ENCODE measurements at regions not wholly inside any gene's neighbourhood (a gene's known extent, or its start where the extent isn't known, plus 50 kb on each side); places are given as distances from the start of the nearest gene placed in this dataset.
"Not testable (repeated sequence)": the region's sequence is repeated elsewhere in the genome, so short reads cannot be mapped to it uniquely, and the experiment has no call there.

DNA sequence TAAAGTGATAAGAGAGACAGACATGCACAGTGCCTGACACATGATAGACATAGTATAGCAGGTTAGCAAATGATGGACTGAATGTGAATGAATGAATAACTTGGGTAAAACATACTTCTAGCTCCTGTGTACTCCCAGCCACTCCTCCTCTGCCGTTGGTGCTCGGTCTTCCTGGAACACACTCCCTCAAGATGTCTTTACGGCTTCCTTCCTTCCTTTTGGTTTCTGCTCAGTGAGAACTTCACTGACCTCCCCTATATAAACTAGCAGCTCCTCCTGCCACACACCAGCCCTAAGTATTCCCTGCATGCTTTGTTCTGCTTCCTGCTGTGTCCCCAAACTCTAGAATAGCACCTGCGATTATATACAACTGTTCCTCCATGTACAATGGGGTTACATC is 50.2 kb downstream of the RAD54L2 start:
- DNase-seq (ENCODE audit: low read depth, low spot score) = no peak

DNA sequence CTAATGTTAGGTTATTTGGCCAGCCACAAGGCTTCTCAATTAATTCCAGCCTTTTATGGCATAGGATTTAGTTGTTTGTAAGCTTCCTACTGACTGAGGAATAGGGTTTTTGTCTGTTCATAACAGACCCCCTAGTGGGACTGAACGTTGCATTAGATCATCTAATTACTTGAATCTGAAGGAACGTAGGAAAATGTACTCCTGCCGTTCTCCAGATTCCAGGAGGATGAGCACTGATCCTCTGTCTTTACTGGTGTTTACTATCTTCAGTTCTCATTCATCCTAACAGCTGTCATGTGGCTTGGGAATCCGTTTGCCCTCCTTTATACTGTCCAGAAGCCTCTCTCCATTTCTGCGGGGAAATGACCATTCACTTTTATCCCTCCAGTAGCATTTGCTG is 52.7 kb downstream of the RAD54L2 start:
- DNase-seq (ENCODE audit: low read depth, low spot score) = peak; percentile 12

DNA sequence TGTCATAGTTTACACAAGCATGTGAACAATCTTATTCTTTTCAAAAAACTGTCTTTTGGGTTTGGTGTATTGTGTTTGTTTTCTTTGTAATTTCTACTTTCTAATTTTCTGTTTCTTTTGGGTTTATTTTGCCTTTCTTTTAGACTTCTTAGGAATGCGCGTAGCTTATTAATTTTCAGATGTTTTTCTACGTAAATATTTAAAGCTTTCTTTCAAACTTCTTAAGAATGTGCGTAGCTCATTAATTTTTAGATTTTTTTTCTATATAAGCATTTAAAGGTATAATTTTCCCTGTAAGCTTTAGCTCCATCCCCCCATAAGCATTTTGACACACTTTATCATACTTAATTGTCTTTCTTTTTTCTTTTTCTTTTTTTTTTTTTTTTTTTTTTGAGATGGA is 55.2 kb downstream of the RAD54L2 start:
- DNase-seq (ENCODE audit: low read depth, low spot score) = no peak

DNA sequence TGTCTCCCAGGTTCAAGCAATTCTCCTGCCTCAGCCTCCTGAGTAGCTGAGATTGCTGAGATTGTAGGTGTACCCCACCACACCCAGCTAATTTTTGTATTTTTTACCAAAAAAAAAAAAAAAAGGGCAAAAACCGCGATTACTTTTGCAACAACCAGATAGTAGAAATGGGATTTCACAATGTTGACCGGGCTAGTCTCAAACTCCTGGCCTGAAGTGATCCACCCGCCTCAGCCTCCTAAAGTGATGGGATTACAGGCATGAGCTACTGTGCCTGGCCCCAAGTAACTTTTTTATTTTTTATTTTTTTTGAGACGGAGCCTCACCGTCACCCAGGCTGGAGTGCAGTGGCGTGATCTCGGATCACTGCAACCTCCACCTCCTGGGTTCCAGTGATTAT is 61.1 kb downstream of the RAD54L2 start:
- not testable (repeated sequence) for DNase-seq (ENCODE audit: low read depth, low spot score)

DNA sequence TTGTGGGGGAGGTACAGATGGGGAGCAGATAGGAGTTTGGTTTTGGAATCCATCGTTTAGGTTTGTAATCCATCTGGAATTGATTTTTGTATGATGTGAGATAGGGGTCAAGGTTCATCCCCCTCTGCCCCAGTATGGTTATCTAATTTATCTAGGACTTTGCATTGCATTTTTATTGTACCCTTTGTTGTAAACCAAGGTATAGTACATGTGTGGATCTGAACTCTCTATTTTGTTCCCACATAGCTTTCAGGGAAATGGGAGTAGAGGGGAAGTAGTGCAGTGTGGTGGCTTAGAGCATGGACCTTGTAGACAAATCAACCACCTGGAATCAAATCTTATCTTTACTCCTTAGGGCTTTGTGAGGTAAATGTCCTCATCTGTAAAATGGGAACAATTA is 65.7 kb downstream of the RAD54L2 start:
- no peak for DNase-seq (ENCODE audit: low read depth, low spot score)

DNA sequence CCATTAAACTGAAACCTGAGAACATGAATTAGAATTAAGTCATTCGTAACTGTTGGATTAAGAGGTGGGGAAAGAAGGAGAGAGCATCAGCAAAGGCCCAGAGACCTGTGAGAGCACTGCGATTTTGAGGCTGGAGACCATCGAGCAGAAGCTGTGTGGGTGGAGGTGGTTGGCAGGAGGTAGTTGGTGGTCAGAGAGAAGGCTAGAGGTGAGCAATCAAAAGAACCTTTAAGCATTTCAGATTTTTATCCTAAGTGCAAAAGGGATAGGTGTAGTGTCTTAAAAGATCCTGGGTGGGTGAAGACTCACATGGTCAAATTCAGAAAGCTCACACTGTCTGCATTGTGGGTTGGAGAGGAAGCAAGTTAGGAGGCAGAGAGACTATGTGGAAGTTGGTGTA is 65.1 kb upstream of the TEX264 start:
- DNase-seq (ENCODE audit: low read depth, low spot score) = no peak

DNA sequence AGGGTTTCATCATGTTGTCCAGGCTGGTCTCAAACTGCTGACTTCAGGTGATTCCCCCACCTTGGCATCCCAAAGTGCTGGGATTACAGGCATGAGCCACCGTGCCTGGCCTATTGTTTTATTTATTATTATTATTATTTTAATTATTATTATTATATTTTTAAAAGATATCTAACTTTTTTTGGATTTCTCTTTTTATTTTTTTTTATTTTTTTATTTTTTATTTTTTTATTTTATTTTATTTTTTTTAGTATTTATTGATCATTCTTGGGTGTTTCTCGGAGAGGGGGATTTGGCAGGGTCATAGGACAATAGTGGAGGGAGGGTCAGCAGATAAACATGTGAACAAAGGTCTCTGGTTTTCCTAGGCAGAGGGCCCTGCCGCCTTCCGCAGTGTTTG is 64.2 kb upstream of the TEX264 start:
- not testable (repeated sequence) for DNase-seq (ENCODE audit: low read depth, low spot score)

DNA sequence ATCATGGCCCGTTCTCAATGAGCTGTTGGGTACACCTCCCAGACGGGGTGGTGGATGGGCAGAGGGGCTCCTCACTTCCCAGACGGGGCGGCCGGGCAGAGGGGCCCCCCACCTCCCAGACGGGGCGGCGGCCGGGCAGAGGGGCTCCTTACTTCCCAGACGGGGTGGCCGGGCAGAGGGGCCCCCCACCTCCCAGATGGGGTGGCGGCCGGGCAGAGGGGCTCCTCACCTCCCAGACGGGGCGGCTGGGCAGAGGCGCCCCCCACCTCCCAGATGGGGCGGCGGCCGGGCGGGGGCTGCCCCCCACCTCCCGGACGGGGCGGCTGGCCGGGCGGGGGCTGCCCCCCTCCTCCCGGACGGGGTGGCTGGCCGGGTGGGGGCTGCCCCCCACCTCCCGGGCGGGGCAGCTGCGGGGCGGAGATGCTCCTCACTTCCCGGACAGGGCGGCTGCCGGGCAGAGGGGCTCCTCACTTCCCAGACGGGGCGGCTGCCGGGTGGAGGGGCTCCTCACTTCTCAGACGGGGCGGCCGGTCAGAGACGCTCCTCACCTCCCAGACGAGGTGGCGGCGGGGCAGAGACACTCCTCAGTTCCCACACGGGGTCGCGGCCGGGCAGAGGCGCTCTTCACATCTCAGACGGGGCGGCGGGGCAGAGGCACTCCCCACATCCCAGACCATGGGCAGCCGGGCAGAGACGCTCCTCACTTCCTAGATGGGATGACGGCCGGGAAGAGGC is 63.3 kb upstream of the TEX264 start:
- not testable (repeated sequence) for DNase-seq (ENCODE audit: low read depth, low spot score)

DNA sequence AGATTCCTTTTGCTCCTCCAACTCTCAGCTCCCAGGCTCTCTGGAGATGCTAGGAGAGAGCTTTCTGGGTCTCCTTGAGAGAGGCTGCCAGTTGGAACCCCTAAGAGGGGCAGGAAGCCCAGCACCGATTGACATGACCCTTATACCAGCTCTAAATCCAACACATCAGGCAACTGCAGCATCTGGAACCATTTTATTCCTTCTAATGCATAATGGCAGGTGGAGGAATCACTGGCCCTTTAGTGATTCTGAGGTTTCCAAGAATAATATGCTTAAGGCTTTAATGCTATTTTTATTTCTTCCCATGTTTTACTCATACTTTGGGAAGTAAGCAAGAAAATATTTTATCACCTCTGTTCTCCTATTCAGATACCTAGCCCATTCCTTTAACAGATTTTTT is 60.3 kb upstream of the TEX264 start:
- DNase-seq (ENCODE audit: low read depth, low spot score) = no peak

DNA sequence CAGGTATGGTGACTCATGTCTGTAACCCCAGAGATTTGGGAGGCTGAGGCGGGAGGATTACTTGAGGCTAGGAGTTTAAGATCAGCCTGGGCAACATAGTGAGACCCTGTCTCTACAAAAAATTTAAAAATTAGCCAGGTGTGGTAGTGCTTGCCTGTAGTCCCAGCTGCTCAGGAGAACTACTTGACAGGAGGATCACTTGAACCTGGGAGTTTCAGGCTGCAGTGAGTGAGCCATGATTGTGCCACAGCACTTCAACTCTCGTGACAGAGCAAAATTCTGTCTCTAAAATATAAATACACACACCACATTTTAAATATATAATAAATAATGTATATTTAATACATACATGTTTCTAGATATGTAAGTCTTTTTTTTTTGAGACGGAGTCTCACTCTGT is 53.5 kb upstream of the TEX264 start:
- DNase-seq (ENCODE audit: low read depth, low spot score) = no peak

DNA sequence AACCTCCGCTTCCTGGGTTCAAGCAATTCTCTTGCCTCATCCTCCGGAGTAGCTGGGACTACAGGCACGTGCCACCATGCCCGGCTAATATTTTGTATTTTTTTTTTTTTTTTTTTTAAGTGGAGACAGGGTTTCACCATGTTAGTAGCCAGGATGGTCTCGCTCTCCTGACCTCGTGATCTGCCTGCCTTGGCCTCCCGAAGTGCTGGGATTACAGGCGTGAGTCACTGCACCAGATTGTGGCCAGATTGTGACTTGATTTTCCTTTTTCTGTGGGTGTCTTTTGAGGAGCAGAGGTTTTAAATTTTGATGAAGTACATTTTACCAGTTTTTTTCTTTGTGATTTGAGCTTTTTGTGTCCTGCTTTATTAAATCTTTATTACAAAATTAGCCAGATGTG is 53.0 kb upstream of the TEX264 start:
- DNase-seq (ENCODE audit: low read depth, low spot score) = not testable (repeated sequence)

DNA sequence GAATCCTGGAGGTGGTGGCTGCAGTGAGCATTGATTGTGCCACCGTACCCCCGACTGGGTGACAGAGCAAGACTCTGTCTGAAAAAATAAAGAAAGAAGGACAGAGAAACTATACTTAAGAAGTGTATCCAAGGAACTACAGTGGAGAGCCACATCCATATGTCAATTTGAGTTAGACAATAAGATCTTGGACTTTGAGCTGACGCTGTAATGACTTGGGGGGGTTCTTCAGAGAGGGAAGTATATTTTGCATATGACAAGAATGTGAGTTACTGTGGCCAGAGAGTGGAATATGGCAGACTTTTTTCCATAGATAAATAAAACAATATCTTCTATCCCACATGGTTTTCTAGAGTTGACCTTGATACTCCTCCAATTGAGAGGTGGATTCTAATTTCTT is 52.6 kb upstream of the TEX264 start:
- no peak for DNase-seq (ENCODE audit: low read depth, low spot score)

DNA sequence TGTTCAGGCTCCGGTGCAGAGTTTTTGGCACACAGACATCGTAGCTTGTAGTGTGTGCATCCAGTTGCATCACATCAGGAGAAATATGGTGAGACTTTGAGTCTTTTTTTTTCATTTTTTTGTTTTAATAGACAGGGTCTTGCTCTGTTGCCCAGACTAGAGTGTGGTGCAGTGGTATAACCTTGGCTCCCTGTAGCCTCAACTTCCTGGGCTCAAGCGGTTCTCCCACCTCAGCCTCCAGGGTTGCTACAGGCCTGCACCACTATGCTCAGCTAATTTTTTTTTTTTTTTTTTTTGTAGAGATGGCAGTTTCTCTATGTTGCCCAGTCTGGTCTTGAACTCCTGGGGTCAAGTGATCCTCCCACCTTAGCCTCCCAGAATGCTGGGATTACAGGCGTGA is 51.1 kb upstream of the TEX264 start:
- DNase-seq (ENCODE audit: low read depth, low spot score) = no peak

DNA sequence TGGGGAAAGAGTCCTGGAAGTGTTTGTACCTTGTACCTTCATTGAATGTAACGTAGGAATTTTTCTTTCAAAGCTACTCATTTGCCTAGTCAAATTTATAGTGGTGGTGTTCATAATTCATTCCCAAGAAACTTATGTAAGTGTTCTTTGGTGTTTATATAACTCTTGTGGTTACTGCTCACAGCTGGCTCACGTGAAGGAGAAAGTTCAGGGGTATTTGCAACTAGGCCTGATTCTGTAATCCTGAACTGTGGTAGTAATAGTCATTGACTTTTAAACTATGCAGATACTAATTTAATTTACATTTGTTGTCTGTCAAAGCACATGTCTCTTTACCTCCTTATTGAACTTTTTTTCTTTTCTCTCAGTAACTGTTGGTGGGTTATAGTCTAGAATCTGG is 50.5 kb upstream of the TEX264 start:
- DNase-seq (ENCODE audit: low read depth, low spot score) = no peak

DNA sequence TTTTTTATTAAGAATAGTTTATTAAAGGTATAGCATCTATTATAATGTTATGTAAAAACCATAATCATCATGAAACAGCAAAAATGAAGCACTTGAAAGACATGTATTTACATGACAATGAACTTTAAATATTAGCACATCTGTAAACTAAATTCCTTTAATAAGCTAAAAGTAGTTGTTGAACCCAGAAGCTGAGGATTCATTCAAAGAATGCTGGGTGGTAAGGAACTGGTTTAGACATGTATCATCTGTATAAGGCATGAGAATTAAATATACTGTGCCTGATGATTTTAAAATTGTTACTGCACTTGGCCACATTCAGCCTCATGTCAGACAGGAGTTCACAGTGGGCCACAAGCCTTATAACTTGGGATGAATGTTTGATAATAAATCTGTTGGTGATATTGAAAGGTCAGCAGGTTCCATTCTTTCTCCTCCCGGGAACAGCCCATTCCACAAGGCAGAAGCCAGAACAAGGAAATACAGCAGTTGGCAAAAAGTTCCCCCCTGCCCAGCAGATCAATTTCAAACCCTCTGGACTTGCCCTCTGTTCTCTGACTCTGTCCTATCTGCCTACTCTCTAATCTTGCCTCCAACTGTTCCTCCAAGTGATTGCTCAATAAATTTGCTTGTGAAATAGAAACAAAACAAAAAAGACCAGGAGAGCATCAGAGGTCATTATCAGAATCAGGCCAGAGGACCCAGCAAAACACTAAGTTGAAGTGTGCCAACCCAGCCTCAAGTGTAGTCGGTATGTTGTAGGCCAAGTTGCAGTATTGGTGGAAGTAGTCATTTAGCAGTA is 49.8 kb upstream of the TEX264 start:
- DNase-seq (ENCODE audit: low read depth, low spot score) = no peak

Data from ELF-1 (cell line).